Endothelial cell of umbilical vein (primary cell): ENCODE measurements at regions not wholly inside any gene's neighbourhood (a gene's known extent, or its start where the extent isn't known, plus 50 kb on each side); places are given as distances from the start of the nearest gene placed in this dataset.

Experiments
- BruUV-seq: library from RNA; stranded (reverse); fragments of 400-500 nt; replicated peaks from 2 replicates; lab custom pipeline; 2021; lab: Mats Ljungman, UMichigan
- CTCF ChIA-PET: fragments of 300-600, 350-600 bp; sonication (Branson Sonifier 250); formaldehyde crosslinking; loops from one replicate; lab custom pipeline; 2021; ENCODE audit warnings: antibody characterized with exemption, inconsistent platforms; lab: Charles Lee
- POLR2A ChIA-PET: fragments of 300-600, 350-600 bp; sonication (Branson Sonifier 250); formaldehyde crosslinking; loops from one replicate; lab custom pipeline; 2021; ENCODE audit warnings: antibody characterized with exemption, inconsistent platforms; lab: Charles Lee
- DNase-seq: peaks from one replicate; pipeline ENCODE4 v3.0.0-alpha.2; 2011; ENCODE audit warnings: low read depth, low spot score
- FAIRE-seq: peaks from 2 replicates; lab custom pipeline; 2011; peaks lifted over from hg19 to GRCh38; lab: Jason Lieb, UNC
- H2AFZ ChIP-seq: 2 replicates; pipeline ENCODE4 v1.6.0; 2012; ENCODE audit warnings: low read depth, low read length, control low read depth, inconsistent platforms
- H3K27ac ChIP-seq: 2 replicates; pipeline ENCODE4 v1.5.1; 2011; ENCODE audit warnings: low read depth, mild to moderate bottlenecking, control low read depth, low read length, moderate library complexity; ENCODE audit not compliant: insufficient read depth
- H3K27me3 ChIP-seq, 2 experiments: 2 replicates each; pipeline versions ENCODE4 v1.6.0 to v1.6.1; 2011; ENCODE audit warnings: low read length in 2 of 2, mixed read lengths in 1 of 2; ENCODE audit not compliant: control insufficient read depth in 2 of 2, insufficient read depth in 2 of 2
- H3K36me3 ChIP-seq, 2 experiments: 2 replicates in 1 of 2; 3 replicates in 1 of 2; pipeline ENCODE4 v1.5.1; 2011; ENCODE audit warnings: low read length in 2 of 2, mild to moderate bottlenecking in 1 of 2, moderate library complexity in 1 of 2; ENCODE audit not compliant: control insufficient read depth in 2 of 2, insufficient read depth in 2 of 2; ENCODE audit errors: extremely low read depth in 1 of 2
- H3K4me1 ChIP-seq: 3 replicates; pipeline ENCODE4 v1.5.1; 2011; ENCODE audit warnings: mild to moderate bottlenecking, low read length; ENCODE audit not compliant: control insufficient read depth, insufficient read depth; ENCODE audit errors: extremely low read depth
- H3K4me2 ChIP-seq: 2 replicates; pipeline ENCODE4 v1.6.1; 2011; ENCODE audit warnings: low read length, control low read depth, mixed read lengths; ENCODE audit not compliant: insufficient read depth
- H3K4me3 ChIP-seq, 3 experiments: fragments of 200-600 bp in 1 of 3; sonication (generic), shearing (Covaris generic) in 1 of 3; replicated peaks in 1 of 3; 2 replicates each; pipeline ENCODE4 v1.5.1; 2011 to 2016; ENCODE audit warnings: control low read depth in 3 of 3, low read length in 3 of 3, mild to moderate bottlenecking in 2 of 3, inconsistent platforms in 1 of 3, low read depth in 1 of 3, moderate library complexity in 1 of 3; ENCODE audit not compliant: insufficient read depth in 1 of 3
- H3K79me2 ChIP-seq: 2 replicates; pipeline ENCODE4 v1.6.0; 2012; ENCODE audit warnings: low read length, inconsistent platforms; ENCODE audit not compliant: control insufficient read depth, insufficient read depth
- H3K9ac ChIP-seq: replicated peaks from 2 replicates; pipeline ENCODE3; 2011; ENCODE audit warnings: low read length, control low read depth; ENCODE audit not compliant: insufficient read depth; ENCODE audit errors: extremely low read depth
- H3K9me1 ChIP-seq: replicated peaks from 3 replicates; pipeline ENCODE4 v1.6.0; 2011; ENCODE audit warnings: mild to moderate bottlenecking, low read length; ENCODE audit not compliant: control insufficient read depth, insufficient read depth; ENCODE audit errors: extremely low read depth
- H3K9me3 ChIP-seq: replicated peaks from 2 replicates; pipeline ENCODE4 v1.5.1; 2012; ENCODE audit warnings: low read length, inconsistent platforms; ENCODE audit not compliant: control insufficient read depth, insufficient read depth
- H4K20me1 ChIP-seq: replicated peaks from 2 replicates; pipeline ENCODE3; 2011; ENCODE audit warnings: mild to moderate bottlenecking, low read length; ENCODE audit not compliant: control insufficient read depth, insufficient read depth; ENCODE audit errors: extremely low read depth
- EZH2 ChIP-seq: IDR thresholded peaks from 2 replicates; pipeline ENCODE4 v1.6.1; 2012; ENCODE audit warnings: borderline replicate concordance, low read depth, mild to moderate bottlenecking, moderate library complexity, low read length, inconsistent platforms; ENCODE audit not compliant: severe bottlenecking
- FOS ChIP-seq: IDR thresholded peaks from 2 replicates; pipeline ENCODE4 v1.6.1; 2011; ENCODE audit warnings: mild to moderate bottlenecking, low read length, moderate library complexity, borderline replicate concordance; ENCODE audit not compliant: insufficient read depth
- GATA2 ChIP-seq: IDR thresholded peaks from 2 replicates; pipeline ENCODE4 v1.7.0; 2011; ENCODE audit warnings: low read depth, mild to moderate bottlenecking, moderate library complexity, mixed read lengths, low read length; ENCODE audit not compliant: insufficient read length, insufficient read depth
- JUN ChIP-seq: IDR thresholded peaks from 2 replicates; pipeline ENCODE4 v1.6.1; 2011; ENCODE audit warnings: borderline replicate concordance, low read depth; ENCODE audit not compliant: insufficient read length, insufficient read depth
- MYC ChIP-seq: IDR thresholded peaks from one replicate; pipeline ENCODE4 v1.6.1; 2011; ENCODE audit warnings: mild to moderate bottlenecking, low read depth, low read length
- POLR2A ChIP-seq: IDR thresholded peaks from 2 replicates; pipeline ENCODE4 v1.6.1; 2012; ENCODE audit warnings: low read depth, mild to moderate bottlenecking, control low read depth, low read length
- POLR2AphosphoS5 ChIP-seq: IDR thresholded peaks from 2 replicates; pipeline ENCODE4 v1.6.1; 2012; ENCODE audit warnings: low read depth, mild to moderate bottlenecking, control low read depth, low read length, moderate library complexity; ENCODE audit not compliant: insufficient read depth
- dilution Hi-C: fragments of 300-500 bp; cut with MboI; formaldehyde crosslinking; loops from one replicate; pipeline ENCODE4 v1.15.0; 2019; ENCODE audit warnings: low sequenced_read_pairs; ENCODE audit not compliant: extremely low pct_ligation_motif_present
- intact Hi-C: fragments of 100-400 bp; cut with micrococcal nuclease; formaldehyde crosslinking; loops from one replicate; pipeline ENCODE4 v1.10.0; 2022
- TF ChIP-seq, protein P1 (sequence below): IDR thresholded peaks from 2 replicates; pipeline ENCODE4 v1.6.1; 2011; ENCODE audit not compliant: insufficient read depth, insufficient read length
- TF ChIP-seq, protein P2 (sequence below), 2 donors: IDR thresholded peaks; 1 replicate in 1 of 2; 2 replicates in 1 of 2; pipeline ENCODE4 v1.5.1; 2011; ENCODE audit warnings: low read length in 2 of 2, mild to moderate bottlenecking in 2 of 2, moderate library complexity in 2 of 2, control low read depth in 1 of 2, inconsistent platforms in 1 of 2, low read depth in 1 of 2; ENCODE audit not compliant: insufficient read depth in 1 of 2; ENCODE audit errors: extremely low read depth in 1 of 2

DNA sequence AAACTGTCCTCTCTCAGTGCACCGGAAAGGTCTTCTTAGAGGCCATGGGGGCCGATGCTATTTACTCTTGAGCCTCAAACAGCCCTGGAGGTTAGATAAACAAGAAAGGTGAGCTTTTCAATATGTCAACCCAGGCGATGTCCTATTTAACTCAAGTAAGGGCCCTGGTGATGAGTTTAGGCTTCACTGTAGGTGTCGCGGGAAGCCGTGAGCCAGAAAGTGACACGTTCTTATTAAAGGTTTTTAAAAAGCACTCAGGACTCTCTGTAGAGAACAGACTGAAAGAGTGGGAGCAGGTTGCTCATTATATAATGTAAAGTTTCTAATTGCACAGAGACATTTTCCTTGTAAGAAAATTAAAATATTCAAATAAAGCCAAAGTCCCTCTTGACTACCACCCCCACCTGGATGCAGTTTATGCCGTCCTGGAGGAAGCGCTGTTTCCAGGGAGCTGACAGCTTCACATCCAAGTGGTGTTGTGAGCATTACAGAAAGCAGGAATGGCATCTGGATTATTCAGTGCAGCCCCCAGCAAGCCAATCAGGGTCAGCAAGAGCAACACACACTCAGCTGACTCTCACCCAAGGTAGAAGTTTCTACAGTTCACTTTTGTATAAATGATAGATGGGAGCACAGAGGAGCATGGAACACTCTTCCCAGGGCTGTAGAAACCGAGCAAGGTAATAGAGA, 280.3 kb downstream of the DRD1 start:
- DNase-seq (no peak), FAIRE-seq (no peak)
- POLR2A ChIA-PET = no interaction called here
- Histone ChIP-seq H3K27me3 (no peaks in the 10 kb centered on the region), H3K36me3 (no peaks in the 10 kb centered on the region), H2AFZ (no peak overlapping the region), H3K9ac (no peak overlapping the region), H3K9me1 (no peaks in the 10 kb centered on the region), H3K27ac (no peak overlapping the region), H3K4me3 (no peak overlapping the region), H4K20me1 (no peaks in the 10 kb centered on the region), H3K9me3 (peaks cover under 1% of the 10 kb centered on the region), H3K79me2 (no peaks in the 10 kb centered on the region), H3K4me2 (no peak overlapping the region), H3K4me1 (no peaks in the 10 kb centered on the region)
- CTCF ChIA-PET = no interaction called here
- BruUV-seq = no TSS peak
- intact Hi-C loops (no loop called here), dilution Hi-C loops (no loop called here)
- TF ChIP-seq JUN (no peak), MYC (no peak), EZH2 (no peak), POLR2AphosphoS5 (no peak), GATA2 (no peak), POLR2A (no peak), FOS (no peak)
- TF ChIP-seq, protein P1, sequence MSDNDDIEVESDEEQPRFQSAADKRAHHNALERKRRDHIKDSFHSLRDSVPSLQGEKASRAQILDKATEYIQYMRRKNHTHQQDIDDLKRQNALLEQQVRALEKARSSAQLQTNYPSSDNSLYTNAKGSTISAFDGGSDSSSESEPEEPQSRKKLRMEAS = no peak
- TF ChIP-seq, protein P2, sequence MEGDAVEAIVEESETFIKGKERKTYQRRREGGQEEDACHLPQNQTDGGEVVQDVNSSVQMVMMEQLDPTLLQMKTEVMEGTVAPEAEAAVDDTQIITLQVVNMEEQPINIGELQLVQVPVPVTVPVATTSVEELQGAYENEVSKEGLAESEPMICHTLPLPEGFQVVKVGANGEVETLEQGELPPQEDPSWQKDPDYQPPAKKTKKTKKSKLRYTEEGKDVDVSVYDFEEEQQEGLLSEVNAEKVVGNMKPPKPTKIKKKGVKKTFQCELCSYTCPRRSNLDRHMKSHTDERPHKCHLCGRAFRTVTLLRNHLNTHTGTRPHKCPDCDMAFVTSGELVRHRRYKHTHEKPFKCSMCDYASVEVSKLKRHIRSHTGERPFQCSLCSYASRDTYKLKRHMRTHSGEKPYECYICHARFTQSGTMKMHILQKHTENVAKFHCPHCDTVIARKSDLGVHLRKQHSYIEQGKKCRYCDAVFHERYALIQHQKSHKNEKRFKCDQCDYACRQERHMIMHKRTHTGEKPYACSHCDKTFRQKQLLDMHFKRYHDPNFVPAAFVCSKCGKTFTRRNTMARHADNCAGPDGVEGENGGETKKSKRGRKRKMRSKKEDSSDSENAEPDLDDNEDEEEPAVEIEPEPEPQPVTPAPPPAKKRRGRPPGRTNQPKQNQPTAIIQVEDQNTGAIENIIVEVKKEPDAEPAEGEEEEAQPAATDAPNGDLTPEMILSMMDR (IDR thresholded peaks at IDR 0.05; ENCODE audit: extremely low read depth in 1 of 2, insufficient read depth in 1 of 2, low read depth in 1 of 2, low read length in 2 of 2) = no peak
